Mammary epithelial cell (primary cell): ENCODE measurements at regions not wholly inside any gene's neighbourhood (a gene's known extent, or its start where the extent isn't known, plus 50 kb on each side); places are given as distances from the start of the nearest gene placed in this dataset.

Experiments used
- EZH2 ChIP-seq: IDR thresholded peaks from 2 replicates; pipeline ENCODE4 v1.6.1; 2012; ENCODE audit warnings: low read length, inconsistent platforms, borderline replicate concordance
- TF ChIP-seq, protein P1 (sequence below), 2 donors: IDR thresholded peaks in 1 of 2; conservative IDR thresholded peaks in 1 of 2; 2 replicates each; pipeline ENCODE4 v1.5.1; 2011 to 2012; ENCODE audit warnings: inconsistent platforms in 2 of 2, low read length in 2 of 2, mild to moderate bottlenecking in 2 of 2, control low read depth in 1 of 2, low read depth in 1 of 2; ENCODE audit not compliant: insufficient read depth in 1 of 2; ENCODE audit errors: extremely low read depth in 1 of 2

GRCh38 chr12:93039062-93039461 lies 110.0 kb upstream of the EEA1 start:
- TF ChIP-seq, protein P1, sequence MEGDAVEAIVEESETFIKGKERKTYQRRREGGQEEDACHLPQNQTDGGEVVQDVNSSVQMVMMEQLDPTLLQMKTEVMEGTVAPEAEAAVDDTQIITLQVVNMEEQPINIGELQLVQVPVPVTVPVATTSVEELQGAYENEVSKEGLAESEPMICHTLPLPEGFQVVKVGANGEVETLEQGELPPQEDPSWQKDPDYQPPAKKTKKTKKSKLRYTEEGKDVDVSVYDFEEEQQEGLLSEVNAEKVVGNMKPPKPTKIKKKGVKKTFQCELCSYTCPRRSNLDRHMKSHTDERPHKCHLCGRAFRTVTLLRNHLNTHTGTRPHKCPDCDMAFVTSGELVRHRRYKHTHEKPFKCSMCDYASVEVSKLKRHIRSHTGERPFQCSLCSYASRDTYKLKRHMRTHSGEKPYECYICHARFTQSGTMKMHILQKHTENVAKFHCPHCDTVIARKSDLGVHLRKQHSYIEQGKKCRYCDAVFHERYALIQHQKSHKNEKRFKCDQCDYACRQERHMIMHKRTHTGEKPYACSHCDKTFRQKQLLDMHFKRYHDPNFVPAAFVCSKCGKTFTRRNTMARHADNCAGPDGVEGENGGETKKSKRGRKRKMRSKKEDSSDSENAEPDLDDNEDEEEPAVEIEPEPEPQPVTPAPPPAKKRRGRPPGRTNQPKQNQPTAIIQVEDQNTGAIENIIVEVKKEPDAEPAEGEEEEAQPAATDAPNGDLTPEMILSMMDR (conservative IDR thresholded peaks at IDR 0.05 in 1 of 2, IDR thresholded peaks at IDR 0.05 in 1 of 2; ENCODE audit: extremely low read depth in 1 of 2, insufficient read depth in 1 of 2, low read depth in 1 of 2, low read length in 2 of 2), result no peak
- no peak for TF ChIP-seq EZH2
